ENCODE measurements at regions not wholly inside any gene's neighbourhood (a gene's known extent, or its start where the extent isn't known, plus 50 kb on each side); places are given as distances from the start of the nearest gene placed in this dataset.
"Not testable (repeated sequence)": the region's sequence is repeated elsewhere in the genome, so short reads cannot be mapped to it uniquely, and the experiment has no call there.

DNA sequence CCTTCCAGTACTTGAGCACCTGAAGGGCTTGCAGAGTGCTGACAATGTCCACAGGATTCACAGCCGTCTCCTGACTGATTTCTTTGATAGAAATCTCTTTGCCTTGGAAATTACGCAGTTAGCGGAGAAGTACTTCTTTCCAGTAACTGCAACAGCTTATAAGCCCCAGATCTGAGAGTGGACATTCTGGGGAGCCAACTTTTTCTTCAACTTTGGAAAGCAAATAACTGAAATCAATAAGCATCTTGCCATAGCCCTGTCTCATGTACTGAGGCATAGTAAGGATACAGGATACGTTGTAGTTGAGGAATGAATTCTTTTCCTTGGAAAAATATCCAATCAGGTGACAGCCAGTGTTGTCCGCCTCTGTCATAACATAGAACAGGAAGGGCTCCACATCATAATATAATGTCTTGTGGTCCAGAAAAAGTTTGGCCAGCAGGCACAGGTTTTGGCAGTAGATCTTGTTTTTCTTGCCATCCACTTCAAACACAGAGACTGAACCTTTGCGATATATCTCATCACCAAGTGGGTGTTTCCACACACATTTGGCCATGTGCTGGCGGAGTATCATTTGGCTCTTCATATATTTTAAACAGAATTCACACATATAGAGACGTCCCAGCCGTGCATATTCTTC is 711.1 kb upstream of the DIAPH2 start:
- TF ChIP-seq, protein P1, sequence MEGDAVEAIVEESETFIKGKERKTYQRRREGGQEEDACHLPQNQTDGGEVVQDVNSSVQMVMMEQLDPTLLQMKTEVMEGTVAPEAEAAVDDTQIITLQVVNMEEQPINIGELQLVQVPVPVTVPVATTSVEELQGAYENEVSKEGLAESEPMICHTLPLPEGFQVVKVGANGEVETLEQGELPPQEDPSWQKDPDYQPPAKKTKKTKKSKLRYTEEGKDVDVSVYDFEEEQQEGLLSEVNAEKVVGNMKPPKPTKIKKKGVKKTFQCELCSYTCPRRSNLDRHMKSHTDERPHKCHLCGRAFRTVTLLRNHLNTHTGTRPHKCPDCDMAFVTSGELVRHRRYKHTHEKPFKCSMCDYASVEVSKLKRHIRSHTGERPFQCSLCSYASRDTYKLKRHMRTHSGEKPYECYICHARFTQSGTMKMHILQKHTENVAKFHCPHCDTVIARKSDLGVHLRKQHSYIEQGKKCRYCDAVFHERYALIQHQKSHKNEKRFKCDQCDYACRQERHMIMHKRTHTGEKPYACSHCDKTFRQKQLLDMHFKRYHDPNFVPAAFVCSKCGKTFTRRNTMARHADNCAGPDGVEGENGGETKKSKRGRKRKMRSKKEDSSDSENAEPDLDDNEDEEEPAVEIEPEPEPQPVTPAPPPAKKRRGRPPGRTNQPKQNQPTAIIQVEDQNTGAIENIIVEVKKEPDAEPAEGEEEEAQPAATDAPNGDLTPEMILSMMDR (IDR thresholded peaks at IDR 0.05) = not testable (repeated sequence)
- not testable (repeated sequence) for TF ChIP-seq POLR2A (IDR thresholded peaks at IDR 0.05)

All from breast epithelium (tissue), 3 donors.